CD1c-positive myeloid dendritic cell (primary cell): ENCODE measurements at regions not wholly inside any gene's neighbourhood (a gene's known extent, or its start where the extent isn't known, plus 50 kb on each side); places are given as distances from the start of the nearest gene placed in this dataset.

ENCODE experiments used
- DNase-seq: peaks from one replicate; pipeline ENCODE4 v3.0.0-alpha.2; 2016; ENCODE audit errors: extremely low spot score

DNA sequence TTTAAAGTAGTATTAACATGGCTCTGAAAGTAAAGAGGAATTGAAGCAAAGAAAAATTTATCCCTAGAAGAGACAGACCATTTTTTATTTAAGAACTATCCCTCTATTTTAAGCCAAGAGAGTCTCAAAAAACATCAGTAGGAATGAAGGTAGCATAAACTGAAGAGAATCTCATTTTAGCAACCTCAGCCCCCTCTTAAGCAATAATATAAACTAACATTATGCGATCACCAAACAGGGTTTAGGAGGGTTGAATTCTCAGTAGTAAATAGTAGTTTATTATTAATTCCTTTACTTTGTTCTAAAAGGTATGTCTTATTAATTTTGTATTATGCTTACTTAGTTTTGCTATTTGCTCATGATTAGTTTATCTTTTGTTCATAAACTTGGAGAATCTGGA is 287.4 kb downstream of the CDK5RAP2 start:
- DNase-seq, result no peak

- DNase-seq, result no peak
These were observed 288.9 kb downstream of the CDK5RAP2 start for GRCh38 chr9:120291050-120291449.

GRCh38 chr9:120289990-120290975 is 289.7 kb downstream of the CDK5RAP2 start:
- DNase-seq, result no peak

- DNase-seq, result no peak
These were observed 290.9 kb downstream of the CDK5RAP2 start for GRCh38 chr9:120289098-120289497.

DNA sequence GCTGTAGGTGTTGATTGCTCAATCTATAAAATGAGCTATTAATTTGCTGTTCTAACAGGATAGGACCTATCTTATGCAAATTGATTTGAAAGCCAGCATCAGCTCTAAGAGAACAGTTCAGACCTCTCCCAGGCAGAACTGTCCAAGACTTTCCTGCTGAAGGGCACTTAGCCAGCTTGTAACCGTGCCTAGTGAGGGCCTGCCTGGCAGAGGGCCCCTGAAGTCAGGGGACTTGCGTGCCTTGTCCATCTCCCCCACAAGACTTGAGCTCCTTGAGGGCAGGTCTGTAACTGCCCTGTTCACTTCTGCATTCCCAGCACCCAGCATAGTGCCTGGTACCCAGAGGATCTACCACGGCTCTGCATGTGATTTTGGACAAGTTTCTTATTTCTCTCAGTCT is 293.4 kb downstream of the CDK5RAP2 start:
- DNase-seq, result no peak

GRCh38 chr9:120284821-120285220 is 295.1 kb downstream of the CDK5RAP2 start:
- no peak for DNase-seq

DNA sequence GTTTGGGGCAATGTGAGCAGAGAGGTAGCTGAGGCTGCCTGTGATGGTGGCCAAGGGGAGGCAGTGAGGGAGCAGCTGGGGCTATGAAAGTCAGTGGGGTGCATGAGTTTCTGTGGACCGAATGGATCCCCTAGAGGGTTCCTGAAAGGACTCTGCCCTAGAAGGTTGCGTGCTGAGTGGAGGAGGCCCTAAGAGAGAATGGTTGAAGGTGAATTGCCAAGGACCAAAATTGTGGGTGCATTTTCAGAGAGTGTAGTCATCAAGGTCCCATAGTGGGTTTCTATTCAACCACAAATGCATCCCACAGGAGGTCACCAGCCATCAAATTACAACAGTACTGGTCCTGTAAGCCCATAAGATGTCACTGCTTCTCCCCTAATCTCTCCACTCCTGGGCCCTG is 298.3 kb downstream of the CDK5RAP2 start:
- no peak for DNase-seq

GRCh38 chr9:120267929-120268328 is 312.0 kb downstream of the CDK5RAP2 start:
- DNase-seq, result no peak

DNA sequence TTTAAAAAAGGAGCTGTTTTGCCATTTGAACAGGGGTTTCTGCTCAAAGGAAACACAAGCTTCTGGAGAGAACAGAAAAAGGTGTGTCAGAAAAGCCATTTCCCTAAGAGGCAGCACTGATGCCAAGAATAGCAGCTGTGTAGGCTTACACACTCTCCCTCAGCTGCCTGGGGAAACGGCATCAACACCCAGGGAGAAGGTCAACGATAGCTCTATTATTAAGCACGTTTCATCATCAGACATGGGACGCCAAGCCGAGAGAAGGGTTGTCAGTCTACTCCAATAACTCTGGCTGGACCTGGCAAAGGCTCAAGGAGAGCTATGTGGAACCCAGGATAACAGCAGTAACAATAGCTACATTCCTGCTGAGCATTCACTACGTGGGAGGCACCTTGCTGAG is 314.2 kb downstream of the CDK5RAP2 start:
- DNase-seq, result no peak

GRCh38 chr9:120264528-120264927 is 315.4 kb downstream of the CDK5RAP2 start:
- no peak for DNase-seq

DNA sequence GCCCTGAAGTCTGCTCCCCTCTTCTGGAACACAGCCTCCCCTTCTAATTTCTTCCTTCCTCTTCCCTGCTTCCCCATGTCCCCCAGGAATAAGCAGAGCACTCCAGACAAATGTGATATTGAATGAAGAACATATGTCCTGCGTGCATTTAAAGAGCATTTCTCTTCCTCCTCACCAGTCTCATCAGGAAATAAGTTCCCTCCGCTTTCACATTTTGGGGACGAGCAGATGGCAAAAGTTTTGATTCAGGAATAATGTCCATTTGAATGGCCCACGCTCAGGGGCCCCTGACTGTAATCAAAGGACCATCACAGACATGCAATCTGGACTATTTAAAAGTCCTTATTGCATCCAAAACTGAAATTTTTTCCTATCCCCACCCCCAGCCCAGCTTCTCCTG is 316.1 kb downstream of the CDK5RAP2 start:
- no peak for DNase-seq

GRCh38 chr9:120261419-120261818 is 318.5 kb downstream of the CDK5RAP2 start:
- no peak for DNase-seq

DNA sequence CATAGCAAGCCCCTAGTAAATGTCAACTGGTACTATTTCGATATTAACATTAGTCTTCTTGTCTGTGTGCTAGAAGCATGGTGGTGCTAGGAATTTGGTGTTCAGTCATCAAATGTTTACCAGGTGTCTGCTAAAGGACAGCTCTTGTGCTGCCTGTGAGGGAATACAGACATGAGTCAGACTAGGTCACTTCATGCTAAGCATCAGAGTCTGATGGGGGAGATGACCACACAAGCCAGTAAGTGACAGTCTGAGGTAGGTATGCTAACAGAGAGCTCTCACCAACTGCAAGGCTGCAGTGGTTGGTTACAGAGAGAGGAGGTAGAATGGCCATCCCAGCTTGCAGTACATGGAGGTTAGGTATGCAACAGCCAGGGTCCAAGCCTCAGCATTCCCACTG is 320.9 kb downstream of the CDK5RAP2 start:
- DNase-seq, result no peak

DNA sequence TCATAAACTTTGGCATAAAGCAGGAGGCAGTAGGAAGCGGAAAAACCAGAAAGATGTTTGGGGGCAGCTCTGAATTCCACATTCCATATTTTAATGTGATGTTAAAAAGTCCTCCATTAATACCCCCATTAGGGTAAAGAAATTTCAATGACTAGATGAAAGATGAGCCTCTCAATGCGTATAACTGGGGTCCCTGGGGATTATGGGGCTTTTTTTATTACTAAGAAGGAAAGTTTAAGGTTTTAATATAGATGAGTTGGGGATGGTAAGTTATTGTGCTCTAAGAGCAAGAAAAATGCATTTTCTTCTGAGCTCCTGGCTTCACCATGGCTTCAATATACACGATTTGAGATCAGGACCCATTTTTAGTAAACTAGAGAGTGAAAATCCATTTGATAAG is 321.9 kb downstream of the CDK5RAP2 start:
- no peak for DNase-seq

- DNase-seq, result no peak
These were observed 322.5 kb downstream of the CDK5RAP2 start for GRCh38 chr9:120257483-120257882.

- no peak for DNase-seq
These were observed 323.8 kb downstream of the CDK5RAP2 start for GRCh38 chr9:120256146-120256545.

DNA sequence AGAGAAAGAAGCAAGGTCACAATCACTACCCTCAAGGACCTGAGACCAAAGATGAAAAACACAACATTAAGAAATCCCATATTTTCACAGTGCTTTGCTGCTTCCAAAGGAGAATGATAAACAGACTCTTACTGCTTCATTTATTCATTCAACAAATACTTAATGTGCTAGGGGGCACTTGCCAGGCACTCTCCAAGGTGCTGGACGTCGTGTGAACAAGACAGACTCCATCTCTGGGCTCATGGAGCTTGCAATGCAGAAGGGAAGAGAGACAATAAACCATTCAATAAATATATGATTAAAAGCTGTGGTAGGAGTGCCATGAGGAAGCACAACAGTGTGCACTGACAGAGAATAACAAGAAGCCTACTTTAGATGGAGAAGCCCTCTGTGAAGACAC is 327.7 kb downstream of the CDK5RAP2 start:
- no peak for DNase-seq

- no peak for DNase-seq
These were observed 337.7 kb downstream of the CDK5RAP2 start for GRCh38 chr9:120242116-120242811.

GRCh38 chr9:120236596-120236995 is 343.4 kb downstream of the CDK5RAP2 start:
- no peak for DNase-seq

DNA sequence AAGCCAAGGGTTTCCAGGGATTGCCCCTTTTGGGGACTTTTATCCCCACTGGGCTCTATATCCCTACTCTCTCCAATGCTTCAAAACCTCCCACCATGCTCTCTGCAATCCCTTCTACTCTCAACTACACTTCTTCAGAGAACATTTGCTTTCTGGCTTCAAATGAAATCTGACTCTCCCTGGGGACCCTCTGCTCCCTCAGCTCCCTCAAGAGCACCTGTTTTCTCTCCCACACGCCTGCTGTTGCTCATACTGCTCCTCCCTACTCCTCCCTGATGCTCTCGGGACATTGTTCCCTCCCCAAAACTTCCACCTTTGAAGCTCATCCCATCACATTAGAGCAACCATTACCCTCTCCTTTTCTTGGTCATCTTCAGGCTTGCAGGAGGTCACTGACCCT is 344.9 kb downstream of the CDK5RAP2 start:
- no peak for DNase-seq

DNA sequence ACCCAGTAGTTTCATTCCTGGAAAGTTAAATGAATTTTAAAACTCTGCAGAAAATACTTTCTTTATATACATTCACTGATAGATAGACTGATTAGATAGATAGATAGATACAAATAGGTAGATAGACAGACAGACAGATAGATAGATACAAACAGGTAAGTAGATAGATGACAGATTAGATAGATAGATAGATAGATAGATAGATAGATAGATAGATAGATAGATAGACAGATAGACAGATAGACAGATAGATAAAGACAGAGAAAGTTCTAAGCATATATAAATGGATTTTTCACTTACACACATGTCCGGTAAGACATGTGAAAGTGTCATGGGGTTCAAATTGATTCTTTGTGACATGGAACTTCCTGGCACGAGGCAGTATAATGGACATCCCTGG is 349.7 kb downstream of the CDK5RAP2 start:
- no peak for DNase-seq

GRCh38 chr9:120221844-120222243 is 358.1 kb downstream of the CDK5RAP2 start:
- no peak for DNase-seq

DNA sequence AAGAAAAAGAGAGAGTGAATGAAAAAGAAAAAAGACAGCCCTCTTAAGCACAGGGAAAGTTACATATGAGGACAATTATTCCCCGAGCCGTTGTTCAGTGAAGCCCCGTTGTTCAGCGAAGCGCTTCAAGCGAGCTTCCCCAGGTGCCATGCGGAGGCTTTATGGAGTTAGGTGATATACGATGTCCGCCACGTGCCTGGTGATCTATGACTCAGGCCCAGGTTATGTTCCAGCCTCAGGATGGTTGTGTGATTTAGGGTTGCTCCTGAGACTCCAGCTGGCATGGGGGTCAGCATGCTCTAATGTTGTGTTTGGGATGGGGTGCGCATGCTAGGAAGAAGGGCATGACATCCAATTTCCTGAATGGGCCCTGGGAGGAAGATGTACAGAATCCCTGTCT is 365.6 kb downstream of the CDK5RAP2 start:
- DNase-seq, result no peak
